HL-60 (cell line): ENCODE measurements at regions not wholly inside any gene's neighbourhood (a gene's known extent, or its start where the extent isn't known, plus 50 kb on each side); places are given as distances from the start of the nearest gene placed in this dataset.

Source experiments
- CTCF ChIP-seq: IDR thresholded peaks from one replicate; pipeline ENCODE4 v1.5.1; 2011; ENCODE audit warnings: low read length, control low read depth, inconsistent platforms; ENCODE audit not compliant: insufficient read depth
- POLR2AphosphoS5 ChIP-seq: IDR thresholded peaks from 2 replicates; pipeline ENCODE4 v1.6.1; 2012; ENCODE audit warnings: low read depth
- REST ChIP-seq: IDR thresholded peaks from 2 replicates; pipeline ENCODE4 v1.6.1; 2012; ENCODE audit warnings: low read depth; ENCODE audit not compliant: insufficient replicate concordance
- SPI1 ChIP-seq: IDR thresholded peaks from 2 replicates; pipeline ENCODE4 v1.6.1; 2012; ENCODE audit warnings: low read depth, mild to moderate bottlenecking, borderline replicate concordance

- TF ChIP-seq CTCF = no peak
- TF ChIP-seq POLR2AphosphoS5 = no peak
- no peak for TF ChIP-seq REST
- TF ChIP-seq SPI1 = no peak
These were observed 217.1 kb upstream of the CYRIA start for GRCh38 chr2:16882706-16883105.
